Rectal smooth muscle tissue (tissue), 1 donor: ENCODE measurements at regions not wholly inside any gene's neighbourhood (a gene's known extent, or its start where the extent isn't known, plus 50 kb on each side); places are given as distances from the start of the nearest gene placed in this dataset.

Experiments used
- H3K27ac ChIP-seq: one replicate; pipeline ENCODE4 v1.7.0; 2013; ENCODE audit warnings: low read depth, low read length, inconsistent platforms
- H3K27me3 ChIP-seq: one replicate; pipeline ENCODE4 v1.7.0; 2013; ENCODE audit warnings: low read length; ENCODE audit not compliant: control insufficient read depth, insufficient read depth
- H3K36me3 ChIP-seq: one replicate; pipeline ENCODE4 v1.7.0; 2013; ENCODE audit warnings: low read length; ENCODE audit not compliant: control insufficient read depth, insufficient read depth
- H3K4me1 ChIP-seq: one replicate; pipeline ENCODE4 v1.7.0; 2013; ENCODE audit warnings: low read length; ENCODE audit not compliant: control insufficient read depth, insufficient read depth
- H3K4me3 ChIP-seq: one replicate; pipeline ENCODE4 v1.7.0; 2013; ENCODE audit warnings: low read length
- H3K9ac ChIP-seq: one replicate; pipeline ENCODE4 v1.7.0; 2013; ENCODE audit warnings: low read length

- Histone ChIP-seq H3K27me3 (no peaks in the 10 kb centered on the region), H3K9ac (no peak overlapping the region), H3K27ac (no peak overlapping the region), H3K4me3 (no peak overlapping the region), H3K4me1 (no peaks in the 10 kb centered on the region), H3K36me3 (no peaks in the 10 kb centered on the region)
These were observed 50.3 kb upstream of the ANKRD10 start for GRCh38 chr13:110965038-110965754.
